ENCODE measurements at regions not wholly inside any gene's neighbourhood (a gene's known extent, or its start where the extent isn't known, plus 50 kb on each side); places are given as distances from the start of the nearest gene placed in this dataset.

GRCh38 chr3:82596805-82597204 lies 835.4 kb upstream of the GBE1 start:
- Histone ChIP-seq H3K9ac (ENCODE audit: insufficient read depth in 1 of 2, low read depth in 2 of 2, low read length in 2 of 2) (no peak overlapping the region), H4K20me1 (replicated peaks; ENCODE audit: control insufficient read depth, insufficient read depth, low read length) (no peaks in the 10 kb centered on the region), H3K79me2 (ENCODE audit: control insufficient read depth, insufficient read depth, low read length) (no peaks in the 10 kb centered on the region), H3K36me3 (ENCODE audit: control insufficient read depth, insufficient read depth, low read length) (no peaks in the 10 kb centered on the region), H3K9me3 (replicated peaks; ENCODE audit: control insufficient read depth, insufficient read depth, low read depth, low read length) (no peaks in the 10 kb centered on the region), H3K4me1 (replicated peaks in 1 of 2; ENCODE audit: control insufficient read depth in 2 of 2, insufficient read depth in 2 of 2, low read length in 2 of 2) (no peaks in the 10 kb centered on the region), H3K4me3 (no peak overlapping the region), H3K27ac (ENCODE audit: extremely low read depth, low read depth, low read length) (no peak overlapping the region), H3K4me2 (ENCODE audit: insufficient read depth, low read length) (no peak overlapping the region), H3K27me3 (ENCODE audit: control insufficient read depth in 2 of 2, insufficient read depth in 2 of 2, low read length in 2 of 2) (no peaks in the 10 kb centered on the region), H3K9me1 (ENCODE audit: control insufficient read depth, insufficient read depth, low read length) (no peaks in the 10 kb centered on the region), H2AFZ (ENCODE audit: low read depth, low read length) (no peak overlapping the region)
- ChIA-PET CTCF (ENCODE audit: low intra/inter-chr PET ratio) (no interaction called here), POLR2A (no interaction called here)
- in situ Hi-C loops (cut with MboI), result no loop called here
- TF ChIP-seq HMBOX1 (IDR thresholded peaks at IDR 0.05) (no peak), CLOCK (CRISPR knock-in tag; IDR thresholded peaks at IDR 0.05; ENCODE audit: borderline replicate concordance) (no peak), CREB3L1 (IDR thresholded peaks at IDR 0.05; ENCODE audit: borderline replicate concordance, low read depth) (no peak), FOXP1 (CRISPR knock-in tag; IDR thresholded peaks at IDR 0.05) (no peak), TFE3 (CRISPR knock-in tag; IDR thresholded peaks at IDR 0.05) (no peak), RAD51 (IDR thresholded peaks at IDR 0.05; ENCODE audit: borderline replicate concordance, low read depth) (no peak), DACH1 (IDR thresholded peaks at IDR 0.05; ENCODE audit: partially characterized antibody) (no peak), MED1 (CRISPR knock-in tag; IDR thresholded peaks at IDR 0.05; ENCODE audit: borderline replicate concordance) (no peak), RBM22 (IDR thresholded peaks at IDR 0.05; ENCODE audit: low read depth, low read length, poor library complexity, severe bottlenecking) (no peak), SIN3A (IDR thresholded peaks at IDR 0.05; ENCODE audit: borderline replicate concordance in 2 of 2, control insufficient read depth in 1 of 2, low read depth in 2 of 2, low read length in 2 of 2) (no peak), ATF6 (CRISPR knock-in tag; IDR thresholded peaks at IDR 0.05) (no peak), CREM (IDR thresholded peaks at IDR 0.05; ENCODE audit: low read depth) (no peak)
- ATAC-seq (no peak), FAIRE-seq (no peak), DNase-seq (ENCODE audit: extremely low read depth in 1 of 4, low spot score in 3 of 4) (no peak)
- 0% methylated on average over 1 of the region's 1 CpG for WGBS (ENCODE audit: insufficient coverage, low coverage, missing lambda C conversion rate)
- no TSS peak for BruUV-seq (replicated peaks)
- intact Hi-C loops (cut with micrococcal nuclease), result no loop called here
